ENCODE measurements at regions not wholly inside any gene's neighbourhood (a gene's known extent, or its start where the extent isn't known, plus 50 kb on each side); places are given as distances from the start of the nearest gene placed in this dataset.

- no peak for DNase-seq (ENCODE audit: low read depth)
- no peak for TF ChIP-seq CTCF (IDR thresholded peaks at IDR 0.05; ENCODE audit: insufficient read depth, low read length)
- H3K4me3 ChIP-seq (ENCODE audit: low read depth, low read length): no peak overlapping the region
These were observed 104.2 kb upstream of the CNKSR3 start for GRCh38 chr6:154614641-154615040.

DNA sequence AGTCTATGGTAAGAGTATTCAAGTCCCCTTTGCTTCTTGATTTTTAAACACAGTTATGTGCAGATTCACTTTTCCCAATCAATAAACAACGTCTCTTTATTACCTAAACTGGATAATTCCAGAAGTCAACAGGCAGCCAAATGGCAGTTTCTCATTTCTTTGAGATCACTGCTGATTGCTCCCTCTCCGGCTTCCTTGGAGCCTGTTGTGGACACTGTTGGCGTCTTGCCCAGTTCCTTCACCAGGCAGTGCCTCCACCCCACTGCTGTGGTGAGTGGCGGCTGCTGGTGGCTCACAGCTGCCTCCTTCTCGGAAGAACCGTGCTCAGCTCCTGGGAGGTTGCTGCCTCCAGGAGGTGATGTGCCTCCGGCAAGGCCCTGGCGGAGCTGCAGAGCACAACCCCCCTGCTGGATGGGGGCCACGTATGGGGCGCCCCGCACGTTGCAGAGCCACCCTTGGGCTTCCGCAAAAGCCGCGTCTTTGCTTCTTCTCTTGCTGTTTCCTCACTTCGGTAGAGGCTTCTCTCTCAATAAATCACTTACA lies 105.1 kb upstream of the CNKSR3 start:
- DNase-seq (ENCODE audit: low read depth): no peak
- no peak overlapping the region for H3K4me3 ChIP-seq (ENCODE audit: low read depth, low read length)
- no peak for TF ChIP-seq CTCF (IDR thresholded peaks at IDR 0.05; ENCODE audit: insufficient read depth, low read length)

GRCh38 chr6:154617175-154617574 lies 106.7 kb upstream of the CNKSR3 start:
- DNase-seq (ENCODE audit: low read depth): no peak
- TF ChIP-seq CTCF (IDR thresholded peaks at IDR 0.05; ENCODE audit: insufficient read depth, low read length): no peak
- no peak overlapping the region for H3K4me3 ChIP-seq (ENCODE audit: low read depth, low read length)

- DNase-seq (ENCODE audit: low read depth): no peak
- TF ChIP-seq CTCF (IDR thresholded peaks at IDR 0.05; ENCODE audit: insufficient read depth, low read length): no peak
These were observed 108.7 kb upstream of the CNKSR3 start for GRCh38 chr6:154619146-154619545.

GRCh38 chr6:154621686-154622085 lies 111.2 kb upstream of the CNKSR3 start:
- no peak for DNase-seq (ENCODE audit: low read depth)

More at GRCh38 chr6:154619146-154619545, 108.7 kb upstream of the CNKSR3 start:
- no peak overlapping the region for H3K4me3 ChIP-seq (ENCODE audit: low read depth, low read length)

DNA sequence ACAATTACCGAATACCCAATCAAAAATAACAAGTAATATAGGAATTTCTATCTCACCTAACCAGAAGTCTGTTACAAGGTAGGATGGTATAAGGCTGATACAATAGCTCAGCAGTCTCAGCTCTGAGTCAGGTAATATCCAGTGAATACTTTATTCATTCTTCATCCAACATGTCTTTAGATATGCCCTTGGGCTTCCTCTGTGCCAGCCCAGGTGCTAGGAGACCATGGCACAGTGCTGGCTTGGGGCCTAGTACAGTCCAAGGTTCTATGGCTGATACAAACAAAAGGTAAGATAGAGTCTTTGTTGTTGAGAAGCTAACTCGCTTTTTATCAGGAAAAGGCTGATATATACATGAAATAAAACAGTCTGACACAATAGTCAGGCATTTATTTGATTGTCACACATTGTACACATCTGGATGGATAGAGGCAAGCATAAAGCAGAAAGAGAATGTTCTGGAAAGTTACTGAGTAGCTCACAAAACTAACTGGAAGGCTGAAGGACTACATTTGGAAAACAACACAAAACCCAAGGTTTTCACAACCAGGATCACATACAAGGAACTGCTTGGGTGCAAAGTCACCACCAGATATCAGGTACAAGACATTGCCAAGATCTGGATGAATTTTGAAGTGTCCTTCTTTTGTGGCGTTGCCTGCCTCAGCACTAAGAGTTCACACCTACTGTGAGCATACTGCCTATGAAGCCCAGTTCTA lies 110.4 kb upstream of the SCAF8 start:
- no peak for TF ChIP-seq CTCF (IDR thresholded peaks at IDR 0.05; ENCODE audit: insufficient read depth, low read length)
- no peak overlapping the region for H3K4me3 ChIP-seq (ENCODE audit: low read depth, low read length)

More at GRCh38 chr6:154621686-154622085, 111.2 kb upstream of the CNKSR3 start:
- no peak overlapping the region for H3K4me3 ChIP-seq (ENCODE audit: low read depth, low read length)
- no peak for TF ChIP-seq CTCF (IDR thresholded peaks at IDR 0.05; ENCODE audit: insufficient read depth, low read length)

More for the DNA sequence above, 110.4 kb upstream of the SCAF8 start:
- DNase-seq (ENCODE audit: low read depth): no peak

All from fibroblast of the aortic adventitia (primary cell).